ENCODE measurements at regions not wholly inside any gene's neighbourhood (a gene's known extent, or its start where the extent isn't known, plus 50 kb on each side); places are given as distances from the start of the nearest gene placed in this dataset.
"Not testable (repeated sequence)": the region's sequence is repeated elsewhere in the genome, so short reads cannot be mapped to it uniquely, and the experiment has no call there.

GRCh38 chr10:44280226-44281014 lies 104.5 kb downstream of the CXCL12 start:
- H3K27ac Mint-ChIP-seq (ENCODE audit: unreplicated experiment): no peak overlapping the region
- Histone ChIP-seq H3K27me3 (replicated peaks; ENCODE audit: control insufficient read depth, insufficient read depth, low read length) (no peaks in the 10 kb centered on the region), H3K36me3 (ENCODE audit: control insufficient read depth, insufficient read depth, low read length) (no peaks in the 10 kb centered on the region), H3K4me1 (no peaks in the 10 kb centered on the region), H3K4me3 (ENCODE audit: low read depth, low read length) (no peak overlapping the region), H3K9me3 (no peaks in the 10 kb centered on the region)
- no peak overlapping the region for H3K4me3 Mint-ChIP-seq (ENCODE audit: unreplicated experiment)
- peaks cover 14% of the 10 kb centered on the region for H3K9me3 Mint-ChIP-seq (ENCODE audit: unreplicated experiment)
- H3K36me3 Mint-ChIP-seq (ENCODE audit: insufficient read depth, unreplicated experiment): no peaks in the 10 kb centered on the region
- ChIA-PET POLR2A (no interaction called here), CTCF (no interaction called here)
- intact Hi-C loops (cut with micrococcal nuclease; ENCODE audit: unreplicated experiment): no loop called here
- TF ChIP-seq, protein P1, sequence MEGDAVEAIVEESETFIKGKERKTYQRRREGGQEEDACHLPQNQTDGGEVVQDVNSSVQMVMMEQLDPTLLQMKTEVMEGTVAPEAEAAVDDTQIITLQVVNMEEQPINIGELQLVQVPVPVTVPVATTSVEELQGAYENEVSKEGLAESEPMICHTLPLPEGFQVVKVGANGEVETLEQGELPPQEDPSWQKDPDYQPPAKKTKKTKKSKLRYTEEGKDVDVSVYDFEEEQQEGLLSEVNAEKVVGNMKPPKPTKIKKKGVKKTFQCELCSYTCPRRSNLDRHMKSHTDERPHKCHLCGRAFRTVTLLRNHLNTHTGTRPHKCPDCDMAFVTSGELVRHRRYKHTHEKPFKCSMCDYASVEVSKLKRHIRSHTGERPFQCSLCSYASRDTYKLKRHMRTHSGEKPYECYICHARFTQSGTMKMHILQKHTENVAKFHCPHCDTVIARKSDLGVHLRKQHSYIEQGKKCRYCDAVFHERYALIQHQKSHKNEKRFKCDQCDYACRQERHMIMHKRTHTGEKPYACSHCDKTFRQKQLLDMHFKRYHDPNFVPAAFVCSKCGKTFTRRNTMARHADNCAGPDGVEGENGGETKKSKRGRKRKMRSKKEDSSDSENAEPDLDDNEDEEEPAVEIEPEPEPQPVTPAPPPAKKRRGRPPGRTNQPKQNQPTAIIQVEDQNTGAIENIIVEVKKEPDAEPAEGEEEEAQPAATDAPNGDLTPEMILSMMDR (IDR thresholded peaks at IDR 0.05; ENCODE audit: insufficient read depth in 1 of 2, low read depth in 1 of 2, low read length in 1 of 2, severe bottlenecking in 1 of 2, unreplicated experiment in 1 of 2): no peak
- H3K4me1 Mint-ChIP-seq (ENCODE audit: low read depth, unreplicated experiment): no peaks in the 10 kb centered on the region
- BruUV-seq (replicated peaks): no TSS peak
- no peak for DNase-seq
- H3K27me3 Mint-ChIP-seq (ENCODE audit: insufficient read depth, unreplicated experiment): peaks cover 8% of the 10 kb centered on the region

- Histone ChIP-seq H3K4me3 (ENCODE audit: low read depth, low read length) (no peak overlapping the region), H3K36me3 (ENCODE audit: control insufficient read depth, insufficient read depth, low read length) (no peaks in the 10 kb centered on the region), H3K9me3 (no peaks in the 10 kb centered on the region), H3K4me1 (no peaks in the 10 kb centered on the region), H3K27me3 (replicated peaks; ENCODE audit: control insufficient read depth, insufficient read depth, low read length) (no peaks in the 10 kb centered on the region)
- ChIA-PET CTCF (no interaction called here), POLR2A (no interaction called here)
- BruUV-seq (replicated peaks): no TSS peak
- Mint-ChIP-seq H3K4me1 (ENCODE audit: low read depth, unreplicated experiment) (no peaks in the 10 kb centered on the region), H3K36me3 (ENCODE audit: insufficient read depth, unreplicated experiment) (no peaks in the 10 kb centered on the region), H3K27ac (ENCODE audit: unreplicated experiment) (no peak overlapping the region), H3K9me3 (ENCODE audit: unreplicated experiment) (peaks cover 14% of the 10 kb centered on the region), H3K4me3 (ENCODE audit: unreplicated experiment) (no peak overlapping the region), H3K27me3 (ENCODE audit: insufficient read depth, unreplicated experiment) (peaks cover 6% of the 10 kb centered on the region)
- intact Hi-C loops (cut with micrococcal nuclease; ENCODE audit: unreplicated experiment): no loop called here
- no peak for DNase-seq
- TF ChIP-seq, protein P1 (IDR thresholded peaks at IDR 0.05; ENCODE audit: insufficient read depth in 1 of 2, low read depth in 1 of 2, low read length in 1 of 2, severe bottlenecking in 1 of 2, unreplicated experiment in 1 of 2): no peak
Observed at GRCh38 chr10:44279426-44280126, 105.3 kb downstream of the CXCL12 start.

DNA sequence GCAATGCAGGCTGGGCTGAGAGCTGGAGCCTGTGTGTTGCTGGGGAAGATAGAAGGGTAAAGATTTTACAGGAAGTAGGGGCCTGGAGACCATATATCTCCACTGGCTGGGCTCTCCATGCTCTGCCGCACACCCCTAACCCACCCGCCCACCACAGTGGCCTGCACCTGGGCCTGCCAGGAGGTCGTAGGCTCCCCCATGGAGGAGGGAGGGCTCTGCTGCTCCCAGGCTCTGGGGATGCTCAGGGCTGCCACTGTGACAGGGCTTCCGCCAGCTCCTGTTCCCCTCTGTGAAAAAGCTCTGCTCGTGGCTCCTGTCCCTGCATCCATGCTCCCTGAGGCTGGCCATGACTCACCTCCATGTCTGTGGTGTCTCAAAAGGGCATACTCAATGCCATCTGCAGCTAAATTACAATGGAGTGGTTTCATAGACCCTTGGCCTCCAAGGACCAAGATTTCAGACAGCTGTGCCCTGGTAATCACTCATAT lies 106.0 kb downstream of the CXCL12 start:
- H3K27me3 ChIP-seq (replicated peaks; ENCODE audit: control insufficient read depth, insufficient read depth, low read length): no peaks in the 10 kb centered on the region
- DNase-seq: no peak
- H3K4me1 Mint-ChIP-seq (ENCODE audit: low read depth, unreplicated experiment): no peaks in the 10 kb centered on the region
- no peaks in the 10 kb centered on the region for H3K36me3 Mint-ChIP-seq (ENCODE audit: insufficient read depth, unreplicated experiment)
- CTCF ChIA-PET: no interaction called here
- TF ChIP-seq, protein P1 (IDR thresholded peaks at IDR 0.05; ENCODE audit: insufficient read depth in 1 of 2, low read depth in 1 of 2, low read length in 1 of 2, severe bottlenecking in 1 of 2, unreplicated experiment in 1 of 2): no peak
- no peak overlapping the region for H3K27ac Mint-ChIP-seq (ENCODE audit: unreplicated experiment)
- no peaks in the 10 kb centered on the region for H3K36me3 ChIP-seq (ENCODE audit: control insufficient read depth, insufficient read depth, low read length)
- POLR2A ChIA-PET: no interaction called here
- peaks cover 14% of the 10 kb centered on the region for H3K9me3 Mint-ChIP-seq (ENCODE audit: unreplicated experiment)
- no peaks in the 10 kb centered on the region for H3K4me1 ChIP-seq
- H3K4me3 ChIP-seq (ENCODE audit: low read depth, low read length): no peak overlapping the region
- no TSS peak for BruUV-seq (replicated peaks)
- no peaks in the 10 kb centered on the region for H3K9me3 ChIP-seq
- H3K4me3 Mint-ChIP-seq (ENCODE audit: unreplicated experiment): no peak overlapping the region
- intact Hi-C loops (cut with micrococcal nuclease; ENCODE audit: unreplicated experiment): no loop called here
- H3K27me3 Mint-ChIP-seq (ENCODE audit: insufficient read depth, unreplicated experiment): peaks cover 5% of the 10 kb centered on the region

- H3K36me3 ChIP-seq (ENCODE audit: control insufficient read depth, insufficient read depth, low read length); H3K36me3 Mint-ChIP-seq (ENCODE audit: insufficient read depth, unreplicated experiment); CTCF ChIA-PET; H3K4me1 Mint-ChIP-seq (ENCODE audit: low read depth, unreplicated experiment); POLR2A ChIA-PET; BruUV-seq (replicated peaks); H3K27ac Mint-ChIP-seq (ENCODE audit: unreplicated experiment); H3K4me1 ChIP-seq; H3K9me3 ChIP-seq; H3K4me3 Mint-ChIP-seq (ENCODE audit: unreplicated experiment); intact Hi-C loops (cut with micrococcal nuclease; ENCODE audit: unreplicated experiment); H3K4me3 ChIP-seq (ENCODE audit: low read depth, low read length); H3K27me3 ChIP-seq (replicated peaks; ENCODE audit: control insufficient read depth, insufficient read depth, low read length); H3K27me3 Mint-ChIP-seq (ENCODE audit: insufficient read depth, unreplicated experiment); DNase-seq: not testable (repeated sequence)
- peaks cover 20% of the 10 kb centered on the region for H3K9me3 Mint-ChIP-seq (ENCODE audit: unreplicated experiment)
Observed at GRCh38 chr10:44268435-44268948, 116.4 kb downstream of the CXCL12 start.
